ENCODE measurements at regions not wholly inside any gene's neighbourhood (a gene's known extent, or its start where the extent isn't known, plus 50 kb on each side); places are given as distances from the start of the nearest gene placed in this dataset.

DNA sequence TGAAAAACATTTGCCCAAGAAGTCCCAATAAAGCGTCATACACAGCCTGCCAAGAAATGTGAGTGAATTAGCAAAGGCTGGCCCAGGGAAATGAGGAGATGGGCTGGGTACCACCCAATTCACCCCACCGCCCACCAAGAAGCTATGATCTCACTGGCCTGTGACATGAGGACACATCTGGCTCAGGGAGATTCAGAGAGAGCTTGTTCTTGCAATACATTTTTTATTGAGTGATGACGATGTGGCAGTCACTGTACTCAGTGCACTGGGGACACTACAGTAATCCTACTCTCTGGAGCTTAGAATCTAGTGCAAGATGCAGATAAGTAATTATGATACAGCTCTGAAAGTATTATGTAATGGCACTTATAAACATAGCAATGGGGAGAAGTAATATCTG, 64.6 kb upstream of the IGFBP2 start:
- no peak for DNase-seq
- Mint-ChIP-seq H3K27ac (no peak overlapping the region), H3K4me3 (no peak overlapping the region), H3K27me3 (ENCODE audit: low read depth in 3 of 3) (peaks cover 0 to 8% (median 0%) of the 10 kb centered on the region in 3 donors), H3K4me1 (no peaks in the 10 kb centered on the region), H3K36me3 (peaks cover 0 to 10% (median 5%) of the 10 kb centered on the region in 3 donors), H3K9me3 (no peaks in the 10 kb centered on the region)

DNA sequence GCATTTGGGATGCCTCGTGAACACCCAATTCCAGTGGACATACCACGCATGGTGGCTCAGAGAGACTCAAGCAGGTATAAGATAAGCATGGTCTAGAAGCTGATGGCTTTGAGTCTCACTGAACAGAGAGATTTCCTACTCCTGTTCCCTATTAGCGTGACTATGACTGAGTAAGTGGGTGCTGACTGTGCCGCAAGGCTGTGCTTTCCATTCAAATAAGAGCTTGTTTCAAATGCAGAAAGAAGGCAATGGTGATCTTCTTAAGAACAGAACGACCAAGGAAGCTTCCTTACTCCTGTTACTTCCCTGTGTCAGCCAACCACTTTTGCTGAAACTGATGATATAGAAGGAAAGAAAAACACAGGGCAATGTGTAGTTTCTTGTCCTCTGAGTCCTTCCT, 63.5 kb upstream of the IGFBP2 start:
- peaks cover 0 to 5% (median 0%) of the 10 kb centered on the region in 3 donors for H3K27me3 Mint-ChIP-seq (ENCODE audit: low read depth in 3 of 3)
- no peak overlapping the region for H3K27ac Mint-ChIP-seq
- no peak overlapping the region for H3K4me3 Mint-ChIP-seq
- DNase-seq = no peak
- peaks cover 0 to 7% (median 5%) of the 10 kb centered on the region in 3 donors for H3K36me3 Mint-ChIP-seq
- no peaks in the 10 kb centered on the region for H3K9me3 Mint-ChIP-seq
- no peaks in the 10 kb centered on the region for H3K4me1 Mint-ChIP-seq

DNA sequence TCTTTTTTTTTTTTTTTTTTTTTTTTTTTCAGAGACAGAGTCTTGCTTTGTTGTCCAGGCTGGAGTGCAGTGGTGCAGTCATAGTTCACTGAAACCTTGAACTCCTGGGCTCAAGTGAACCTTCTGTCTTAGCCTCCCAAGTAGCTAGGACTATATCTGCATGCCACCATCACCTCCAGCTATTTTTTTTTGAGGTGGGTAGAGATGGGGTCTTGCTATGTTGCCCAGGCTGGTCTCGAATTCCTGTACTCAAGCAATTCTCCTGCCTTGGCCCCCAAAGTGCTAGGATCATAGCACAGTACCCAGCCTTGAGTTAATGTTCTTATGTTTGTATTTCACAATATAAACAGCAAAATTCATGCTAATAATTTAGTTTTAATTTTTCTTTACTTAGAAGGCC, 62.9 kb upstream of the IGFBP2 start:
- Mint-ChIP-seq H3K27ac (no peak overlapping the region), H3K4me3 (no peak overlapping the region), H3K4me1 (no peaks in the 10 kb centered on the region), H3K9me3 (no peaks in the 10 kb centered on the region), H3K27me3 (ENCODE audit: low read depth in 3 of 3) (peaks cover 0 to 5% (median 0%) of the 10 kb centered on the region in 3 donors), H3K36me3 (peaks cover 0 to 7% (median 5%) of the 10 kb centered on the region in 3 donors)
- DNase-seq = no peak

DNA sequence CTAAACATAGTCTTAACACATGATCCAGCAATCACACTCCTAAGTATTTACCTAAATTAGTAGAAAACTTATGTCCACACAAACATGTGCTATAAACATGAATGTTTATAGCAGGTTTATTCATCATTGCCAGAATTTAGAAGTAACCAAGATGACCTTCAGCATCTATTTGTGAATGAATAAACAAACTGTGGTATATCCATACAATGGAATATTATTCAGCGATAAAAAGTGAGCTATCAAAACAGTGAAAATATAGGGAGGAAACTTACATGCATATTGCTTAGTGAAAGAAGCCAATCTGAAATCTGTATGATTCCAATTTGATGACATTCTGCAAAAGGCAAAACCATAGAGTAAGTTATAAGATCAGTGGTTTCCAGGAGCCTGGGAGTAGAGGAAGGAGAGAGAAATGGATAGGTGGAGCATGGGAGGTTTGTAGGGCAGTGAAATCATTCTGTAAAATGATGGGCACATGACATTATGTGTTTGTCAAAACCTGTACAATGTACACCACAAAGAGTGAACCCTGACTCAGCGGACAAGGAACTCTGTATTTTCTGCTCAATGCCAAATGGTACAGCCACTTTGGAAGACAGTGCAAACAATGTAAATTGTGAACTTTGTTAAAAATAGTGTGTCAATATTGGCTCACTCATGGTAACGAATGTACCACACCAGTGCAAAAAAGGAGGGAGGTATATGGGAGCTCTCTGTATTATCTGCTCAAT, 61.9 kb upstream of the IGFBP2 start:
- Mint-ChIP-seq H3K27me3 (ENCODE audit: low read depth in 3 of 3) (peaks cover 0 to 5% (median 0%) of the 10 kb centered on the region in 3 donors), H3K36me3 (peaks cover 0 to 7% (median 5%) of the 10 kb centered on the region in 3 donors), H3K9me3 (no peaks in the 10 kb centered on the region), H3K4me3 (no peak overlapping the region), H3K4me1 (peaks cover 4 to 8% of the 10 kb centered on the region in 2 donors), H3K27ac (no peak overlapping the region)
- DNase-seq = no peak

DNA sequence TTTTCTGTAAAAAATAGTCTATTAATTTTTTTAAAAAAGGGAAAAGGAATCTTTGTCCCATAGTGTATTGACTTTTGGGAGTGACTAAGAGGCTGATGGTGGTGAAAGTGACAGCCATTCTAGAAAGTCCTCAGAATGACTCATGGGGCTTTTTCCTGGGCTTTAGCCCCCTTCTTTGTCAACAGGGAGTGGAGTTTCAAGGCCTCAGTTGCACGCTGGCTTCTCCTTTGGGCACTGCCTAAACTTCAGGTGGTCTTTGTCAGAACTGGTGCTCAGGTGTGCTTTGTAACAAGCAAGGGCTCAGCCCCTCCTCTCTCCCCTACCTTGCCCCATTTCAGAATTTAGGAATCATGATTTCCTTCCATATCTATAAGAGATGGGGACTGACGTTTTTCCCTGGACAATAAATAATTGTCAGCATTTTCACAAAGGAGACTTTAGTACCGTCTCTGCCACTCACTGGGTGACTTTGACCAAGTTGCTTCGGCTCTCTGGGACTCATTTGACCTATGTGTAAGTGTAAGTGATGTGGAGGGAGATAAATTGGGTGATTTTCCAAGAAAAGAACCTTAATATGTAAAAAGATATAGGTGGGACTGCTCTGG, 61.2 kb upstream of the IGFBP2 start:
- no peak for DNase-seq
- Mint-ChIP-seq H3K9me3 (no peaks in the 10 kb centered on the region), H3K36me3 (peaks cover 0 to 7% (median 5%) of the 10 kb centered on the region in 3 donors), H3K27ac (no peak overlapping the region), H3K27me3 (ENCODE audit: low read depth in 3 of 3) (peaks cover 0 to 5% (median 0%) of the 10 kb centered on the region in 3 donors), H3K4me3 (no peak overlapping the region), H3K4me1 (peaks cover 11 to 15% of the 10 kb centered on the region in 2 donors)

DNA sequence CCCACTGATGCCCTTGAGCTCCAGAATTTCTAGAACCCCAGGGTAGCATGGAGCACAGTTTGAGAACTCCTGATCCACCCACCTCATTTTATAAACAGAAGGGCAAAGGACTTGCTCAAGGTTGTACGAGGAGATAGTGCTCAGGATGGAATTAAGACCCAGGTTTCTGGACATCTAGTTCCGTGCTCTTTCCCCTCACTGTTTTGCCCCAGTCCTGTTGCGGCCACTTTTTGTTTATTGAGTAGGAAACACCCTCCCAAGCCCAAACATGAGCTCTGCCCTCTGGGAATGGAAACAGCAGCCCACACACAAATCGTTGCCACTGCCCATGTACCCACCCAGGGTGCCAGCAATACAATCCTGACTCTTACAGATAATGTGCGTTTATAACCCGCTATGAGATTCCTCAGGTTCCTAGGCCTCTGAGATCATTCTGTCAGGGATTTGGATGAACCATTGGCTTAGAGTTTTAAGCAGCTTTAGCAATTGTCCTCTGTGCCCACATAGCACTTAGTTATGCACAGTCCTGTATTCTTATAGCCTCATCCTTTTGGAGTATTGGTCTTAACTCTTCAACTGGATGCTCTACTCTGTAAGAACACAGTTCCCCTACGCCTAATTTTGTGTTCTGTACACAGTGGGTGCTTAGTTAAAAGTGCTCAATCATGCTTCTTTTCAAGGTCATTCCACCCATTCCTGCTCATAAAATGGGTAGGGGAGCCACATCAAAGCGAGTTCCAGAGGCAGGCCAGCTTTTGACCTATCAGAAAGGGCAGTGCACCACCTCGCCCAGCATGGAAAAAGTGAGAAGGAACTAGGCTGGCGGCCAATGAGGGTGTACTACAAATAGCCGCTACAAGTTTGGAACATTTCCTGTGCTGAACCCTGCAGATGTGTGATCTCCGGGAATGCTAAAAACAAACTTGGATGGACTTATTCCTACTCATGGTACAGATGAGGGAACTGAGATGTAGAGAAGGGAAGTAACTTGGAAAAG, 60.3 kb upstream of the IGFBP2 start:
- H3K27me3 Mint-ChIP-seq (ENCODE audit: low read depth in 3 of 3) = peaks cover 1 to 5% (median 2%) of the 10 kb centered on the region in 3 donors
- H3K9me3 Mint-ChIP-seq = no peaks in the 10 kb centered on the region
- no peak for DNase-seq
- H3K36me3 Mint-ChIP-seq = peaks cover 0 to 7% (median 5%) of the 10 kb centered on the region in 3 donors
- H3K4me1 Mint-ChIP-seq = peaks cover 17 to 23% of the 10 kb centered on the region in 2 donors
- no peak overlapping the region for H3K4me3 Mint-ChIP-seq
- H3K27ac Mint-ChIP-seq = no peak overlapping the region

DNA sequence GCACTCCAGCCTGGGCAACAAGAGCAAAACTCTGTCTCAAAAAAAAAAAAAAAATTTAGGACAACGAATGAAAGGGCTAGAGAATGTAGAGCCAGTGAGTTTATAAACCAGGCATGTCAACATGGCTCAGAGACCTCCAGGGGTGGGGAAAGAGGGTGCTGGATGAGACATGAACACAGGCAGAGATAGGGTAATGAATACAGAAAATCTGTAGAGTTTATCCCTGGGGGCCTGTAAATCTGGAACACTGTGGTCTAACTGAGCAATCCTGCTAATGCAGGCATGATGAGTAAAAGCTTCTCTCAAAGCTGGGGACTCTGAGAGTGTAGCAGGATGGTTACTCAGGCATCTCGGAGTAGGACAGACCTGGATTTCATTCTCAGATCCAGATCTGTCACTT, 59.2 kb upstream of the IGFBP2 start:
- H3K9me3 Mint-ChIP-seq = peaks cover 0 to 2% (median 0%) of the 10 kb centered on the region in 6 donors
- H3K36me3 Mint-ChIP-seq = peaks cover 0 to 6% (median 5%) of the 10 kb centered on the region in 3 donors
- H3K4me3 Mint-ChIP-seq = no peak overlapping the region
- H3K4me1 Mint-ChIP-seq = peaks cover 23 to 34% of the 10 kb centered on the region in 2 donors
- H3K27me3 Mint-ChIP-seq (ENCODE audit: low read depth in 3 of 3) = peaks cover 2 to 7% (median 4%) of the 10 kb centered on the region in 3 donors
- no peak overlapping the region for H3K27ac Mint-ChIP-seq
- no peak for DNase-seq

DNA sequence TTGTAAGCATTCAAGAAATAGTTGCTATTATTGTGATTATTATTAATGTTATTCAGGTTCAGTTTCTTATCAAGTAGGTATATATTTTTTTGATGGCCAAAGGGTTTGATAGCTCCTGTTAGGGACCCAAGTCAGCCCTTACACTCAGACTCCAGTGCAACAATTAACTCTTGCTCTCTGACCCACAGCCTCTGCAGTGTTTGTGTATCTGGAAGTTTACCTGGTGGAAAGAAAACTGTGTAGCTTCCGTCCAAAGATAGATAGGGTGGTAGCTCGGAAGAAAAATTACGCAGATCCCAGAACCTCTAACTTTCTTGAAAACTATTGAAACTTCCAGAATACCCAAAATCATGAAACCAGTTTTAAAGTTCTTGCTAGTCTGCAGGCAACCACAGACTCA, 58.6 kb upstream of the IGFBP2 start:
- Mint-ChIP-seq H3K27me3 (ENCODE audit: low read depth in 3 of 3) (peaks cover 2 to 4% (median 3%) of the 10 kb centered on the region in 3 donors), H3K4me3 (no peak overlapping the region), H3K4me1 (peaks cover 23 to 34% of the 10 kb centered on the region in 2 donors), H3K27ac (no peak overlapping the region), H3K9me3 (peaks cover 0 to 2% (median 0%) of the 10 kb centered on the region in 6 donors), H3K36me3 (peaks cover 0 to 5% (median 4%) of the 10 kb centered on the region in 3 donors)
- no peak for DNase-seq

DNA sequence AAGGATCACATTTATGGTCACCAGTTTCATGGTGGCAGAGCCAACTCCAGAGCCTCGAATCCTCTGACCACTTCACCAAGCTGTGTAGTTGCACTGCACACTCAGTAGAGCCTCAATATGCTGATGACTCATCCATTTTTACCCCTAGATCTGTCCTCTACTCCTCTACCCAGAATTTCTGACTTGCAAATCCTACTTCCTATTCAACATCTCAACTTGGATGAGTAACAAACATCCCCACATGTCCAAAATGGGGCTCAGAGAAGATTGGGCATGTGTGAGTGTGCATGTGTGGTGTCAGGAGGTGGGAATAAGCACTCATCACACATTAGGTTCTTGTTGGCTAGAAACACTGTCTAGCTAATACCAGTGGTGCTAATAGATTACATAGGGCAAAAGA, 57.8 kb upstream of the IGFBP2 start:
- Mint-ChIP-seq H3K36me3 (peaks cover 0 to 5% (median 4%) of the 10 kb centered on the region in 3 donors), H3K27ac (no peak overlapping the region), H3K27me3 (ENCODE audit: low read depth in 3 of 3) (peaks cover 2 to 4% (median 2%) of the 10 kb centered on the region in 3 donors), H3K4me1 (peaks cover 23 to 34% of the 10 kb centered on the region in 2 donors), H3K9me3 (peaks cover 0 to 2% (median 0%) of the 10 kb centered on the region in 6 donors), H3K4me3 (no peak overlapping the region)
- DNase-seq = no peak

DNA sequence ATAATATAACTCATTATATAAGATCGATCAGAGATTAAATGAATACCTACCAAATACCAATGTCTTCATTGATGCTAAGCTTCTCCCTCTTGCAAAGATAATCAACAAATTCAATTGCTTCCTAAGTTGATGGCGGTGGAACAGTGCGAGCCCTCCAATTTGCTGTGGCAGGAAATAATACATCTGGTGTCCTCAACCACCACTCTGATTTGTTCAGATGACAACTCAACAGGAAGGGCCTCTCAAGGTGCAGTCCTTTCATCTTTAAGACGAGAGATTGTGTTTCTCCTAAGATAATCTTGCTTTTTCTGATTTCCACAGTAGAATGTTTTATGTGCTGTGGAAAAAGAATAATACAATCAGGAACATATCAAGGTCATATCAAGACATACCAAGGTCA, 56.6 kb upstream of the IGFBP2 start:
- no peaks in the 10 kb centered on the region for H3K36me3 Mint-ChIP-seq
- peak overlapping the region in 1 of 6 donors; percentile 27 for H3K27ac Mint-ChIP-seq
- H3K27me3 Mint-ChIP-seq (ENCODE audit: low read depth in 3 of 3) = peaks cover 2 to 10% (median 7%) of the 10 kb centered on the region in 3 donors
- peaks cover 0 to 2% (median 0%) of the 10 kb centered on the region in 6 donors for H3K9me3 Mint-ChIP-seq
- H3K4me1 Mint-ChIP-seq = peaks cover 23 to 34% of the 10 kb centered on the region in 2 donors
- peak overlapping the region in 2 of 5 donors; percentile 7 to 28 for H3K4me3 Mint-ChIP-seq
- DNase-seq = no peak

DNA sequence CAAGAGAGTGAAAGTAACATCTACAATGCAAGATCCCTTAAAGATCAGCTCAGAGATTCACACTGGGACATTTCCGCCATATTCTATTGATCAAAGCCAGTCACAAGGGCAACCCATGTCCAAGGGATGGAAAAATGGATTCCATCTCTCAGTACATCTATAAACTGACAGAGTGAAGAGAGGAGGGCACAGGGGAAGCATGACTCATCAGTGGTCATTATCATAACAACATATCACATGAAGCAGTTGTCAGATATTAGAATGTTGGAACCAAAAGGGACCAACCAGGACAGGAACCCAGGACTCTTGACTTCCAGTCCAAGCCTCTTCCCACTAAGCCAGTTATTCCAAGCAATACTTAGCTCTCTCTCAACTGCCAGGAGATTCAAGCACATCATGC, 54.9 kb upstream of the IGFBP2 start:
- Mint-ChIP-seq H3K36me3 (no peaks in the 10 kb centered on the region), H3K4me1 (peaks cover 23 to 34% of the 10 kb centered on the region in 2 donors), H3K4me3 (no peak overlapping the region), H3K27me3 (ENCODE audit: low read depth in 3 of 3) (peaks cover 4 to 17% (median 7%) of the 10 kb centered on the region in 3 donors), H3K9me3 (peaks cover 0 to 2% (median 0%) of the 10 kb centered on the region in 6 donors), H3K27ac (no peak overlapping the region)
- DNase-seq = no peak

DNA sequence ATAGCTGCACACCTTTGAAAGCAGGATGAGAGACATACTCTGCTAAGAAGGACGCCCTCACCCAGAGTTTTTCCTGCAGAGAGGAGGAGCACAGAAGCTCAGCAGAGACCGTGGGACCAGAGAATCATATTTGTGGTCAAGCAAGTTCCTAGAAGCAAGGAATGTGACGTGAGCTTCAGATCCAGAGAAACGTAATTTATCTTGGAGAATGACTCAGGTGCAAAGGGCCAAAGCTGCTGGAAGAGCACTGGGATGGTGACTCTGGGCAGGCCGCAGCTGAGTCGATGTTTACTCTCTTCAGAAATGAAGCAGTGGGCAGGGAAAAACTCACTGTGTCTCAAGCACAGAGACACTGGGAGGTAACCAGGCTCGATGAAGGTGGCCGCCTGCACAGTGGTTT, 50.1 kb upstream of the IGFBP2 start:
- H3K9me3 Mint-ChIP-seq = peaks cover 0 to 5% (median 0%) of the 10 kb centered on the region in 6 donors
- no peak overlapping the region for H3K4me3 Mint-ChIP-seq
- H3K36me3 Mint-ChIP-seq = peaks cover 0 to 3% (median 0%) of the 10 kb centered on the region in 3 donors
- H3K4me1 Mint-ChIP-seq = peaks cover 4 to 8% of the 10 kb centered on the region in 2 donors
- DNase-seq = no peak
- no peak overlapping the region for H3K27ac Mint-ChIP-seq
- peaks cover 5 to 24% (median 6%) of the 10 kb centered on the region in 3 donors for H3K27me3 Mint-ChIP-seq (ENCODE audit: low read depth in 3 of 3)
